Spleen (tissue), 7 donors: ENCODE measurements at regions not wholly inside any gene's neighbourhood (a gene's known extent, or its start where the extent isn't known, plus 50 kb on each side); places are given as distances from the start of the nearest gene placed in this dataset.

Source experiments
- POLR2A ChIP-seq, 3 donors: fragments of 450-650 bp; IDR thresholded peaks; one replicate each; pipeline ENCODE4 v1.5.1; 2017; ENCODE audit warnings: antibody characterized with exemption in 3 of 3, mild to moderate bottlenecking in 1 of 3
- POLR2AphosphoS5 ChIP-seq, 3 donors: sonication (generic); formaldehyde crosslinking; IDR thresholded peaks; one replicate each; pipeline ENCODE4 v1.5.1; 2017; ENCODE audit warnings: antibody characterized with exemption in 3 of 3
- TF ChIP-seq, protein P1 (sequence below), 11 experiments: fragments of 200-600 bp in 7 of 11; fragments of 450-650 bp in 4 of 11; sonication (generic) in 4 of 11; IDR thresholded peaks in 8 of 11; conservative IDR thresholded peaks in 3 of 11; 1 replicate in 7 of 11; 2 replicates in 4 of 11; pipeline versions ENCODE4 v1.4.0 to v1.8.0; 2016 to 2021; ENCODE audit warnings: antibody characterized with exemption in 11 of 11, inconsistent platforms in 4 of 11, mild to moderate bottlenecking in 1 of 11
- donor health status: DM: no; HTN: no; CAD: no; lungs with moderate emphysema.
- donor health status: DM: no; HTN: no; CAD: no.
- donor health status: DM: no; HTN: no; CAD: no.

DNA sequence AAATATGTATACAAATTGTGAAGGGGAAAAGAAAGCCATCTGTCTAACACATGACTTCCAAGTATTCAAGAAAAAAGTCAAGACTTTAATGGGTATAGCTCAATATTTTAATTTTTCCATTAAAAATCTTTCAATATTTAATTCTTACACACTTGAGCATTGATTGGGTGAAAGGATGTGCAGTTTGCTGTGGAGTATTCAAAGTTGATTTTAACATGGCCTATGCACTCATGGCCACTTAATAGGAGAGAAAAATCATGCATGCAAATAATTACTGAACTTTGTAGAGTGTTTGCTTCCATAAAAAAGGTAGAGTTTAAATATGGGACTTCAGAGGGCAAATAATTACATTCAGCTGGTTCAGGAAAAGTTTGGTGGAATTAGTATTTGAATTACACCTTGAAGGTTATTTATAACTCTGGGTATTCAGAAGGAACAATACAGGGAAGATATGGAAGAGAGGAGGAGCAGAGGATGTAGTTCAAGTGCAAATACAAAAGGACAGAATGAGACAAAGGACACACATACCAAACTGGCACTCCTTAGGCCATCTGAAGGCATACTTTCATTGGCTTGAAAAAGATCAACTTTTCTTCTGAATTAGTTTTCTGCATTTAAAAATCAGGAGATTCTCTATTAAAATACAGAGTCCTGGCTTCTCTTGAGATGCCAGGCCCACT is 90.1 kb downstream of the OTOL1 start:
- TF ChIP-seq, protein P1, sequence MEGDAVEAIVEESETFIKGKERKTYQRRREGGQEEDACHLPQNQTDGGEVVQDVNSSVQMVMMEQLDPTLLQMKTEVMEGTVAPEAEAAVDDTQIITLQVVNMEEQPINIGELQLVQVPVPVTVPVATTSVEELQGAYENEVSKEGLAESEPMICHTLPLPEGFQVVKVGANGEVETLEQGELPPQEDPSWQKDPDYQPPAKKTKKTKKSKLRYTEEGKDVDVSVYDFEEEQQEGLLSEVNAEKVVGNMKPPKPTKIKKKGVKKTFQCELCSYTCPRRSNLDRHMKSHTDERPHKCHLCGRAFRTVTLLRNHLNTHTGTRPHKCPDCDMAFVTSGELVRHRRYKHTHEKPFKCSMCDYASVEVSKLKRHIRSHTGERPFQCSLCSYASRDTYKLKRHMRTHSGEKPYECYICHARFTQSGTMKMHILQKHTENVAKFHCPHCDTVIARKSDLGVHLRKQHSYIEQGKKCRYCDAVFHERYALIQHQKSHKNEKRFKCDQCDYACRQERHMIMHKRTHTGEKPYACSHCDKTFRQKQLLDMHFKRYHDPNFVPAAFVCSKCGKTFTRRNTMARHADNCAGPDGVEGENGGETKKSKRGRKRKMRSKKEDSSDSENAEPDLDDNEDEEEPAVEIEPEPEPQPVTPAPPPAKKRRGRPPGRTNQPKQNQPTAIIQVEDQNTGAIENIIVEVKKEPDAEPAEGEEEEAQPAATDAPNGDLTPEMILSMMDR (IDR thresholded peaks at IDR 0.05 in 8 of 11, conservative IDR thresholded peaks at IDR 0.05 in 3 of 11): no peak
- no peak for TF ChIP-seq POLR2A (IDR thresholded peaks at IDR 0.05)
- TF ChIP-seq POLR2AphosphoS5 (IDR thresholded peaks at IDR 0.05): no peak
